ENCODE measurements at regions not wholly inside any gene's neighbourhood (a gene's known extent, or its start where the extent isn't known, plus 50 kb on each side); places are given as distances from the start of the nearest gene placed in this dataset.

DNA sequence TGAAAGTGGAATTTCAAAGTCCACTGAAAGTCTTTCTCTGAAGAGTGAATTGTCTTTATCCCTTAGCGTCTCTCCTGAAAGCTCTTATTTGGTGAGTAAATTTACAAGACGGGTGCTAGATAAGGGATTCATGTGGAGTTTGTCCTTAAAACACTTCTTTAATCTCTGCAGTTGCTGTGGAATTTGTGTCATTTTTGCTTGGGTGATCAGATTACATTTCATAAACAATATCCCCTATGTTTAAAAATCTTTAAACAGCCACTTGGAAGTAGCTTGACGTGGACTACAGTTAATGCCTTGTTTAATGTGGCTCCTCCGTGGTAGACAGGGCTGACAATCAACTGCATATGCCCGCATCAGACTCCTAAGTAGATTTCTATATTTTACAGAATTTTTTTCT lies 175.4 kb upstream of the ZNF217 start:
- Histone ChIP-seq H4K8ac (ENCODE audit: low read depth in 2 of 2, low read length in 2 of 2) (peak overlapping the region; percentile 33 to 85; a peak in 3 of 4 replicates), H3K4me2 (ENCODE audit: low read depth, low read length) (peak overlapping the region; percentile 53; the same call in 1 of the 2 replicates), H4K20me1 (ENCODE audit: insufficient read depth, low read length) (no peaks in the 10 kb centered on the region), H3K36me3 (ENCODE audit: control insufficient read depth, insufficient read depth, low read length) (no peaks in the 10 kb centered on the region), H3K79me1 (ENCODE audit: low read depth in 1 of 2, low read length in 2 of 2) (peaks cover 0 to 15% of the 10 kb centered on the region in 2 experiments; a peak in 2 of 4 replicates), H2BK120ac (ENCODE audit: low read depth, low read length) (peak overlapping the region; percentile 98), H2AK9ac (replicated peaks; ENCODE audit: low read depth, low read length, poor library complexity) (no peak overlapping the region), H3K9me3 (ENCODE audit: control insufficient read depth, insufficient read depth, low read length) (no peaks in the 10 kb centered on the region), H4K91ac (ENCODE audit: insufficient read depth, low read depth, low read length) (no peak overlapping the region), H3K56ac (ENCODE audit: extremely low read depth, insufficient read depth, low read length) (peak overlapping the region; percentile 55; the same call in 1 of the 2 replicates), H3K18ac (ENCODE audit: low read depth, low read length) (peak overlapping the region; percentile 25; the same call in 1 of the 2 replicates), H3K9me1 (ENCODE audit: insufficient read depth, low read length) (peaks cover 17% of the 10 kb centered on the region), H2AFZ (replicated peaks; ENCODE audit: low read length, poor library complexity) (no peak overlapping the region), H2BK20ac (ENCODE audit: low read depth, low read length) (peak overlapping the region; percentile 64), H2BK15ac (ENCODE audit: low read depth, low read length) (no peak overlapping the region), H2AK5ac (ENCODE audit: low read depth, low read length) (no peak overlapping the region), H3K14ac (replicated peaks; ENCODE audit: low read depth, low read length) (no peak overlapping the region), H3K4me3 (ENCODE audit: insufficient read depth, low read depth, low read length) (no peak overlapping the region), H3K27me3 (ENCODE audit: control insufficient read depth, insufficient read depth, low read length) (no peaks in the 10 kb centered on the region), H3K27ac (ENCODE audit: insufficient read depth, low read length) (peak overlapping the region; percentile 98; the same call in 1 of the 2 replicates), H4K5ac (ENCODE audit: low read depth, low read length) (no peak overlapping the region), H2BK5ac (ENCODE audit: low read depth, low read length, poor library complexity, severe bottlenecking) (peak overlapping the region; percentile 94), H3K23ac (ENCODE audit: low read depth, low read length) (peak overlapping the region; percentile 14; the same call in 1 of the 2 replicates), H3K4me1 (ENCODE audit: control insufficient read depth, insufficient read depth, low read length) (peaks cover 20% of the 10 kb centered on the region), H3K4ac (ENCODE audit: low read depth, low read length) (peak overlapping the region; percentile 43; the same call in 1 of the 2 replicates), H3K9ac (ENCODE audit: low read depth, low read length) (no peak overlapping the region)
- in situ Hi-C loops (cut with MboI; ENCODE audit: low sequenced_read_pairs), result no loop called here
- CTCF ChIA-PET, result interaction anchor here (0.8 kb wide), 1 partner anchor 97 kb away, joined by 7 read pairs; no protein-coding TSS in a partner anchor
- ATAC-seq (ENCODE audit: low read depth), result peak; percentile 69
- dilution Hi-C loops (cut with HindIII; ENCODE audit: low sequenced_read_pairs, unreplicated experiment), result no loop called here
- POLR2A ChIA-PET (ENCODE audit: unreplicated experiment), result interaction anchor here (0.5 kb wide), 1 partner anchor 176 kb away, joined by 8 read pairs; the partner anchor contains the start of gene ZNF217
- WGBS, 2 experiments (ENCODE audit: extremely low coverage in 2 of 2, insufficient read length in 1 of 2), result no CpG with 5 or more reads among the region's 5 CpGs
- peak; percentile 71 for DNase-seq
- BruUV-seq (replicated peaks), result no TSS peak
- intact Hi-C loops (cut with micrococcal nuclease), result loop anchor here (2.0 kb wide), 2 partner anchors 96 to 146 kb away; no protein-coding TSS in a partner anchor
- TF ChIP-seq RCOR1 (IDR thresholded peaks at IDR 0.05; ENCODE audit: insufficient replicate concordance, low read length) (no peak), SMC3 (IDR thresholded peaks at IDR 0.05; ENCODE audit: low read depth, low read length) (no peak), MXI1 (IDR thresholded peaks at IDR 0.05; ENCODE audit: borderline replicate concordance, low read depth, low read length) (no peak), RAD21 (IDR thresholded peaks at IDR 0.05; ENCODE audit: low read length) (no peak), MAZ (IDR thresholded peaks at IDR 0.05; ENCODE audit: borderline replicate concordance, low read depth, low read length) (no peak), CHD1 (IDR thresholded peaks at IDR 0.05; ENCODE audit: low read depth, low read length) (no peak), RFX5 (IDR thresholded peaks at IDR 0.05; ENCODE audit: low read depth, low read length) (no peak), POLR2A (IDR thresholded peaks at IDR 0.05; ENCODE audit: low read depth, low read length) (no peak)
- TF ChIP-seq, protein P1, sequence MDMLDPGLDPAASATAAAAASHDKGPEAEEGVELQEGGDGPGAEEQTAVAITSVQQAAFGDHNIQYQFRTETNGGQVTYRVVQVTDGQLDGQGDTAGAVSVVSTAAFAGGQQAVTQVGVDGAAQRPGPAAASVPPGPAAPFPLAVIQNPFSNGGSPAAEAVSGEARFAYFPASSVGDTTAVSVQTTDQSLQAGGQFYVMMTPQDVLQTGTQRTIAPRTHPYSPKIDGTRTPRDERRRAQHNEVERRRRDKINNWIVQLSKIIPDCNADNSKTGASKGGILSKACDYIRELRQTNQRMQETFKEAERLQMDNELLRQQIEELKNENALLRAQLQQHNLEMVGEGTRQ (IDR thresholded peaks at IDR 0.05; ENCODE audit: low read depth, low read length), result no peak
- TF ChIP-seq, protein P2, sequence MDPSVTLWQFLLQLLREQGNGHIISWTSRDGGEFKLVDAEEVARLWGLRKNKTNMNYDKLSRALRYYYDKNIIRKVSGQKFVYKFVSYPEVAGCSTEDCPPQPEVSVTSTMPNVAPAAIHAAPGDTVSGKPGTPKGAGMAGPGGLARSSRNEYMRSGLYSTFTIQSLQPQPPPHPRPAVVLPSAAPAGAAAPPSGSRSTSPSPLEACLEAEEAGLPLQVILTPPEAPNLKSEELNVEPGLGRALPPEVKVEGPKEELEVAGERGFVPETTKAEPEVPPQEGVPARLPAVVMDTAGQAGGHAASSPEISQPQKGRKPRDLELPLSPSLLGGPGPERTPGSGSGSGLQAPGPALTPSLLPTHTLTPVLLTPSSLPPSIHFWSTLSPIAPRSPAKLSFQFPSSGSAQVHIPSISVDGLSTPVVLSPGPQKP (IDR thresholded peaks at IDR 0.05; ENCODE audit: borderline replicate concordance, low read depth, low read length), result no peak

Data from IMR-90 (cell line).